ENCODE measurements at regions not wholly inside any gene's neighbourhood (a gene's known extent, or its start where the extent isn't known, plus 50 kb on each side); places are given as distances from the start of the nearest gene placed in this dataset.
"Not testable (repeated sequence)": the region's sequence is repeated elsewhere in the genome, so short reads cannot be mapped to it uniquely, and the experiment has no call there.

GRCh38 chr9:80485420-80486250, 913.9 kb downstream of the TLE4 start:
- no peak overlapping the region for H3K4me3 ChIP-seq (ENCODE audit: control insufficient read depth in 2 of 3, extremely low read depth in 1 of 3, insufficient read depth in 2 of 3, low read depth in 1 of 3, low read length in 3 of 3)
- no peaks in the 10 kb centered on the region for H3K79me2 ChIP-seq (ENCODE audit: control insufficient read depth, insufficient read depth, low read length)
- H3K9me1 ChIP-seq (ENCODE audit: control insufficient read depth, extremely low read depth, insufficient read depth, low read length): no peaks in the 10 kb centered on the region
- no peaks in the 10 kb centered on the region for H3K4me1 ChIP-seq (ENCODE audit: control insufficient read depth, extremely low read depth, insufficient read depth, low read length)
- H3K4me2 ChIP-seq (ENCODE audit: control insufficient read depth, extremely low read depth, insufficient read depth, low read depth, low read length): no peak overlapping the region
- no peak overlapping the region for H2AFZ ChIP-seq (ENCODE audit: control insufficient read depth, low read length)
- no peaks in the 10 kb centered on the region for H3K36me3 ChIP-seq (ENCODE audit: control insufficient read depth in 2 of 2, extremely low read depth in 1 of 2, insufficient read depth in 2 of 2, low read length in 2 of 2)
- no peak for FAIRE-seq
- no peaks in the 10 kb centered on the region for H4K20me1 ChIP-seq (ENCODE audit: control insufficient read depth, extremely low read depth, insufficient read depth, low read length)
- H3K27ac ChIP-seq (ENCODE audit: control insufficient read depth, insufficient read depth, low read length): no peak overlapping the region
- TF ChIP-seq CTCF (optimal IDR thresholded peaks at IDR 0.05 in 1 of 3, IDR thresholded peaks at IDR 0.05 in 1 of 3, conservative IDR thresholded peaks at IDR 0.05 in 1 of 3; ENCODE audit: extremely low read depth in 1 of 3, insufficient read depth in 2 of 3, low read length in 3 of 3): no peak
- TF ChIP-seq EZH2 (IDR thresholded peaks at IDR 0.05; ENCODE audit: low read length): no peak
- no peaks in the 10 kb centered on the region for H3K27me3 ChIP-seq (ENCODE audit: control insufficient read depth, extremely low read depth, insufficient read depth, low read length)
- dilution Hi-C loops (cut with MboI; ENCODE audit: extremely low pct_ligation_motif_present, low sequenced_read_pairs): no loop called here
- no peak overlapping the region for H3K9ac ChIP-seq (ENCODE audit: control insufficient read depth, extremely low read depth, insufficient read depth, low read length)
- no peaks in the 10 kb centered on the region for H3K9me3 ChIP-seq (ENCODE audit: control insufficient read depth, low read depth, low read length)
- DNase-seq (ENCODE audit: low read depth, low spot score): no peak

- H3K27me3 ChIP-seq (ENCODE audit: control insufficient read depth, extremely low read depth, insufficient read depth, low read length); H3K9ac ChIP-seq (ENCODE audit: control insufficient read depth, extremely low read depth, insufficient read depth, low read length); H2AFZ ChIP-seq (ENCODE audit: control insufficient read depth, low read length); H3K36me3 ChIP-seq (ENCODE audit: control insufficient read depth in 2 of 2, extremely low read depth in 1 of 2, insufficient read depth in 2 of 2, low read length in 2 of 2); DNase-seq (ENCODE audit: low read depth, low spot score); H3K4me3 ChIP-seq (ENCODE audit: control insufficient read depth in 2 of 3, extremely low read depth in 1 of 3, insufficient read depth in 2 of 3, low read depth in 1 of 3, low read length in 3 of 3); dilution Hi-C loops (cut with MboI; ENCODE audit: extremely low pct_ligation_motif_present, low sequenced_read_pairs); FAIRE-seq; H3K4me2 ChIP-seq (ENCODE audit: control insufficient read depth, extremely low read depth, insufficient read depth, low read depth, low read length); H3K27ac ChIP-seq (ENCODE audit: control insufficient read depth, insufficient read depth, low read length); H3K79me2 ChIP-seq (ENCODE audit: control insufficient read depth, insufficient read depth, low read length); H3K4me1 ChIP-seq (ENCODE audit: control insufficient read depth, extremely low read depth, insufficient read depth, low read length); H4K20me1 ChIP-seq (ENCODE audit: control insufficient read depth, extremely low read depth, insufficient read depth, low read length); H3K9me1 ChIP-seq (ENCODE audit: control insufficient read depth, extremely low read depth, insufficient read depth, low read length); H3K9me3 ChIP-seq (ENCODE audit: control insufficient read depth, low read depth, low read length): not testable (repeated sequence)
Measured at GRCh38 chr9:80482251-80482650, 910.5 kb downstream of the TLE4 start.

GRCh38 chr9:80467632-80468031, 895.9 kb downstream of the TLE4 start:
- Histone ChIP-seq H3K27me3 (ENCODE audit: control insufficient read depth, extremely low read depth, insufficient read depth, low read length) (no peaks in the 10 kb centered on the region), H3K36me3 (ENCODE audit: control insufficient read depth in 2 of 2, extremely low read depth in 1 of 2, insufficient read depth in 2 of 2, low read length in 2 of 2) (no peaks in the 10 kb centered on the region), H2AFZ (ENCODE audit: control insufficient read depth, low read length) (no peak overlapping the region), H4K20me1 (ENCODE audit: control insufficient read depth, extremely low read depth, insufficient read depth, low read length) (no peaks in the 10 kb centered on the region), H3K4me2 (ENCODE audit: control insufficient read depth, extremely low read depth, insufficient read depth, low read depth, low read length) (no peak overlapping the region), H3K9ac (ENCODE audit: control insufficient read depth, extremely low read depth, insufficient read depth, low read length) (no peak overlapping the region), H3K79me2 (ENCODE audit: control insufficient read depth, insufficient read depth, low read length) (no peaks in the 10 kb centered on the region), H3K9me1 (ENCODE audit: control insufficient read depth, extremely low read depth, insufficient read depth, low read length) (no peaks in the 10 kb centered on the region), H3K27ac (ENCODE audit: control insufficient read depth, insufficient read depth, low read length) (no peak overlapping the region), H3K4me1 (ENCODE audit: control insufficient read depth, extremely low read depth, insufficient read depth, low read length) (no peaks in the 10 kb centered on the region), H3K4me3 (ENCODE audit: control insufficient read depth in 2 of 3, extremely low read depth in 1 of 3, insufficient read depth in 2 of 3, low read depth in 1 of 3, low read length in 3 of 3) (no peak overlapping the region), H3K9me3 (ENCODE audit: control insufficient read depth, low read depth, low read length) (no peaks in the 10 kb centered on the region)
- no peak for DNase-seq (ENCODE audit: low read depth, low spot score)
- peak; percentile 23 for FAIRE-seq
- no peak for TF ChIP-seq CTCF (optimal IDR thresholded peaks at IDR 0.05 in 1 of 3, IDR thresholded peaks at IDR 0.05 in 1 of 3, conservative IDR thresholded peaks at IDR 0.05 in 1 of 3; ENCODE audit: extremely low read depth in 1 of 3, insufficient read depth in 2 of 3, low read length in 3 of 3)
- TF ChIP-seq EZH2 (IDR thresholded peaks at IDR 0.05; ENCODE audit: low read length): no peak
- dilution Hi-C loops (cut with MboI; ENCODE audit: extremely low pct_ligation_motif_present, low sequenced_read_pairs): no loop called here
